ENCODE measurements at regions not wholly inside any gene's neighbourhood (a gene's known extent, or its start where the extent isn't known, plus 50 kb on each side); places are given as distances from the start of the nearest gene placed in this dataset.

DNA sequence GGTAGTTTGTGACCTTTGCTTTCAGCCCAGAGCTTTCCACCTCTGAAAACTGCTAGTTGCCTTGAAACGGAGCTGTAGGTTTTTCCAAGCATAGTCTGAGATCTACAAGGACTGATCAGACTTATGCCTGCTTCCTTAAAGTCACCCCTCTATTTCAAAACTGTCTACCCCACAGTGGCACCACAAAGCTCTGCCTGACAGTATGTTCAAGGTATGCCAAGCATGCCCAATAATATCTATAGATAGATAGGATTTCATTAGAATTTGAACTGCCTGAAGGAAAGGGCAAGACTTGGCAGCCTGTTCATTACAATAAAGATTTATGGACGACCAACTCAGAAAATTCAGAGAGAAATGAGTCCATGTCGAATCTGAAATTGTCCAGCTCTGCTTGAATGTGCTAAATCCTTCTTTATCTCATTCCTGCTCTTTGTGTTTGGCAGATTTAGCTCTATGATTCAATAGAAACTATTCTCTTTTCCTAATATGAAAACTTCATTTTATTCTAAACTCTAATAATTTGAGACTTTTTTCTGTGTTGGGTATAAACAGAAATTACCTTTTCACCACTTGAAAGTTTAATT, 227.6 kb upstream of the TBC1D5 start:
- TF ChIP-seq ARNT (IDR thresholded peaks at IDR 0.05) (no peak), TARDBP (IDR thresholded peaks at IDR 0.05) (no peak), LEF1 (IDR thresholded peaks at IDR 0.05; ENCODE audit: borderline replicate concordance) (no peak), SP1 (IDR thresholded peaks at IDR 0.05) (no peak), FOXA1 (IDR thresholded peaks at IDR 0.05) (no peak), BHLHE40 (IDR thresholded peaks at IDR 0.05; ENCODE audit: borderline replicate concordance) (no peak), CTBP1 (IDR thresholded peaks at IDR 0.05; ENCODE audit: borderline replicate concordance) (no peak), NFRKB (IDR thresholded peaks at IDR 0.05) (no peak), ZNF384 (IDR thresholded peaks at IDR 0.05) (no peak)

Data from HEK293T (cell line).